ENCODE measurements at regions not wholly inside any gene's neighbourhood (a gene's known extent, or its start where the extent isn't known, plus 50 kb on each side); places are given as distances from the start of the nearest gene placed in this dataset.

- no peak overlapping the region for H3K4me3 Mint-ChIP-seq
- H3K27me3 Mint-ChIP-seq (ENCODE audit: low read depth in 3 of 3): peaks cover 0 to 4% (median 2%) of the 10 kb centered on the region in 3 donors
- no peak overlapping the region for H3K27ac Mint-ChIP-seq
- Histone ChIP-seq H3K4me3 (replicated peaks in 1 of 3; ENCODE audit: low read depth in 2 of 3, low read length in 3 of 3) (no peak overlapping the region), H3K27me3 (ENCODE audit: control insufficient read depth in 2 of 2, insufficient read depth in 2 of 2, low read length in 2 of 2) (no peaks in the 10 kb centered on the region), H3K9me3 (replicated peaks in 1 of 2; ENCODE audit: control insufficient read depth in 1 of 2, insufficient read depth in 1 of 2, low read length in 2 of 2) (peaks cover 21 to 36% of the 10 kb centered on the region in 2 donors), H3K4me2 (replicated peaks; ENCODE audit: extremely low read depth, low read length, poor library complexity, severe bottlenecking) (no peak overlapping the region), H3K36me3 (replicated peaks in 1 of 2; ENCODE audit: control insufficient read depth in 1 of 2, insufficient read depth in 2 of 2, low read length in 2 of 2) (no peaks in the 10 kb centered on the region), H2AFZ (ENCODE audit: insufficient read depth, low read depth, low read length, poor library complexity, severe bottlenecking) (no peak overlapping the region), H3K9ac (ENCODE audit: insufficient read depth, low read length, poor library complexity, severe bottlenecking) (no peak overlapping the region), H3K79me2 (ENCODE audit: insufficient read depth, low read length) (no peaks in the 10 kb centered on the region), H3K27ac (ENCODE audit: low read depth in 1 of 2, low read length in 2 of 2) (no peak overlapping the region), H4K20me1 (ENCODE audit: insufficient read depth, low read length) (no peaks in the 10 kb centered on the region), H3K4me1 (ENCODE audit: control insufficient read depth in 1 of 2, insufficient read depth in 2 of 2, low read length in 2 of 2) (no peaks in the 10 kb centered on the region)
- peaks cover 3 to 31% (median 17%) of the 10 kb centered on the region in 7 donors for H3K9me3 Mint-ChIP-seq
- WGBS (ENCODE audit: insufficient coverage): 62% methylated on average over 30 of the region's 55 CpGs
- no peaks in the 10 kb centered on the region for H3K4me1 Mint-ChIP-seq
- intact Hi-C loops (cut with micrococcal nuclease): no loop called here
- no peak for TF ChIP-seq CTCF (IDR thresholded peaks at IDR 0.05)
- H3K36me3 Mint-ChIP-seq: no peaks in the 10 kb centered on the region
- DNase-seq: no peak
Observed at GRCh38 chr16:34802396-34802795, 1343.0 kb downstream of the TP53TG3F start.

- 60% methylated on average over 84 of the region's 101 CpGs for WGBS (ENCODE audit: insufficient coverage)
- H3K79me2 ChIP-seq (ENCODE audit: insufficient read depth, low read length): no peaks in the 10 kb centered on the region
- no peaks in the 10 kb centered on the region for H3K4me1 ChIP-seq (ENCODE audit: control insufficient read depth in 1 of 2, insufficient read depth in 2 of 2, low read length in 2 of 2)
- TF ChIP-seq CTCF (IDR thresholded peaks at IDR 0.05): no peak
- H3K27ac ChIP-seq (ENCODE audit: low read depth in 1 of 2, low read length in 2 of 2): no peak overlapping the region
- peaks cover 0 to 4% (median 2%) of the 10 kb centered on the region in 3 donors for H3K27me3 Mint-ChIP-seq (ENCODE audit: low read depth in 3 of 3)
- no peaks in the 10 kb centered on the region for H3K4me1 Mint-ChIP-seq
- peaks cover 3 to 30% (median 17%) of the 10 kb centered on the region in 7 donors for H3K9me3 Mint-ChIP-seq
- no peak overlapping the region for H3K4me3 Mint-ChIP-seq
- H4K20me1 ChIP-seq (ENCODE audit: insufficient read depth, low read length): no peaks in the 10 kb centered on the region
- H3K27ac Mint-ChIP-seq: no peak overlapping the region
- no peak for DNase-seq
- no peak overlapping the region for H2AFZ ChIP-seq (ENCODE audit: insufficient read depth, low read depth, low read length, poor library complexity, severe bottlenecking)
- no peaks in the 10 kb centered on the region for H3K36me3 Mint-ChIP-seq
- no peak overlapping the region for H3K4me2 ChIP-seq (replicated peaks; ENCODE audit: extremely low read depth, low read length, poor library complexity, severe bottlenecking)
- intact Hi-C loops (cut with micrococcal nuclease): no loop called here
- no peak overlapping the region for H3K9ac ChIP-seq (ENCODE audit: insufficient read depth, low read length, poor library complexity, severe bottlenecking)
- no peaks in the 10 kb centered on the region for H3K36me3 ChIP-seq (replicated peaks in 1 of 2; ENCODE audit: control insufficient read depth in 1 of 2, insufficient read depth in 2 of 2, low read length in 2 of 2)
- H3K9me3 ChIP-seq (replicated peaks in 1 of 2; ENCODE audit: control insufficient read depth in 1 of 2, insufficient read depth in 1 of 2, low read length in 2 of 2): peaks cover 27 to 36% of the 10 kb centered on the region in 2 donors
- H3K4me3 ChIP-seq (replicated peaks in 1 of 3; ENCODE audit: low read depth in 2 of 3, low read length in 3 of 3): no peak overlapping the region
- H3K27me3 ChIP-seq (ENCODE audit: control insufficient read depth in 2 of 2, insufficient read depth in 2 of 2, low read length in 2 of 2): no peaks in the 10 kb centered on the region
Observed at GRCh38 chr16:34802848-34803599, 1343.6 kb downstream of the TP53TG3F start.
